HepG2 (cell line): ENCODE measurements at regions not wholly inside any gene's neighbourhood (a gene's known extent, or its start where the extent isn't known, plus 50 kb on each side); places are given as distances from the start of the nearest gene placed in this dataset.

Source experiments
- MZF1 ChIP-seq: sonication (generic); formaldehyde crosslinking; IDR thresholded peaks from 2 replicates; pipeline ENCODE4 v1.8.1; 2023; ENCODE audit warnings: mild to moderate bottlenecking, missing genetic modification reagents, borderline replicate concordance
- ZEB1 ChIP-seq: IDR thresholded peaks from 2 replicates; pipeline ENCODE4 v1.6.1; 2012; ENCODE audit warnings: mild to moderate bottlenecking, low read depth, inconsistent platforms; ENCODE audit not compliant: insufficient replicate concordance
- ZNF567 ChIP-seq: sonication (generic); formaldehyde crosslinking; IDR thresholded peaks from 2 replicates; pipeline ENCODE4 v1.8.1; 2023; ENCODE audit warnings: mild to moderate bottlenecking, missing genetic modification reagents, borderline replicate concordance
- TF ChIP-seq, protein P1 (sequence below): IDR thresholded peaks from 2 replicates; pipeline ENCODE4 v1.6.1; 2012; ENCODE audit warnings: low read length, improper control_type of control experiment
- TF ChIP-seq, protein P2 (sequence below): sonication (generic); formaldehyde crosslinking; IDR thresholded peaks from 2 replicates; pipeline ENCODE4 v1.5.1; 2020; ENCODE audit warnings: missing genetic modification reagents, mild to moderate bottlenecking, borderline replicate concordance
- TF ChIP-seq, protein P3 (sequence below): sonication (generic); formaldehyde crosslinking; IDR thresholded peaks from 2 replicates; pipeline ENCODE4 v1.9.0; 2022; ENCODE audit warnings: missing genetic modification reagents, mild to moderate bottlenecking, borderline replicate concordance
- TF ChIP-seq, protein P4 (sequence below): IDR thresholded peaks from 2 replicates; pipeline ENCODE4 v1.6.1; 2016
- TF ChIP-seq, protein P5 (sequence below): sonication (generic); formaldehyde crosslinking; IDR thresholded peaks from 2 replicates; pipeline ENCODE4 v1.9.0; 2022; ENCODE audit warnings: low read depth, missing genetic modification reagents
- TF ChIP-seq, protein P6 (sequence below): sonication (generic); formaldehyde crosslinking; IDR thresholded peaks from 2 replicates; pipeline ENCODE4 v1.5.1; 2020; ENCODE audit warnings: missing genetic modification reagents, mild to moderate bottlenecking, borderline replicate concordance

DNA sequence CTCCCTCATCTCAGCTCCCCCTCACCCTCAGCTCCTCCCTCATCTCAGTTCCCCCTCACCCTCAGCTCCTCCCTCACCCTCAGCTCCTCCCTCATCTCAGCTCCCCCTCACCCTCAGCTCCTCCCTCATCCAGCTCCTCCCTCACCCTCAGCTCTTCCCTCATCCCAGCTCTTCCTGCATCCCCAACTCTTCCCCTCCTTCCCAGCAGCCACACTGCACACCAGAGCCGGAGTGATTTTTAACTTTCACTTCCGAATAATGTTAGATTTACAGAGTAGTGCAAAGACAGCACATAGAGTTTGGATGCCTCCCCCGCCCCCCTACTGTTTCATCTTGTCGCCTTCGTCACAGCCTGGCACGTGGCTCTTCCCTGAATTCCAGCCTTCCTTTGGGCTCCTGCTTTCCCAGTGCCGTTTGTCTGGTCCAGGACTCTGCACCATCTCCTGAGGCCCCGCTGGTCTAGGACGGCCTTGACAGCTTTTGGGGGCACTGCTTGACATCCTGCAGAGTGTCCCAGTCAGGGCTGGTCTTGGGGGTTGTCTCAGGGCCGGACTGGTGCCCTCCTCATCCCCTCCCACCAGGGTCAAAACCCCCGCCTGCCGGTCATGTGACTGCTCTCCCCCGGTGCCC, 110.2 kb downstream of the FAM53A start (continued):
- TF ChIP-seq, protein P1, sequence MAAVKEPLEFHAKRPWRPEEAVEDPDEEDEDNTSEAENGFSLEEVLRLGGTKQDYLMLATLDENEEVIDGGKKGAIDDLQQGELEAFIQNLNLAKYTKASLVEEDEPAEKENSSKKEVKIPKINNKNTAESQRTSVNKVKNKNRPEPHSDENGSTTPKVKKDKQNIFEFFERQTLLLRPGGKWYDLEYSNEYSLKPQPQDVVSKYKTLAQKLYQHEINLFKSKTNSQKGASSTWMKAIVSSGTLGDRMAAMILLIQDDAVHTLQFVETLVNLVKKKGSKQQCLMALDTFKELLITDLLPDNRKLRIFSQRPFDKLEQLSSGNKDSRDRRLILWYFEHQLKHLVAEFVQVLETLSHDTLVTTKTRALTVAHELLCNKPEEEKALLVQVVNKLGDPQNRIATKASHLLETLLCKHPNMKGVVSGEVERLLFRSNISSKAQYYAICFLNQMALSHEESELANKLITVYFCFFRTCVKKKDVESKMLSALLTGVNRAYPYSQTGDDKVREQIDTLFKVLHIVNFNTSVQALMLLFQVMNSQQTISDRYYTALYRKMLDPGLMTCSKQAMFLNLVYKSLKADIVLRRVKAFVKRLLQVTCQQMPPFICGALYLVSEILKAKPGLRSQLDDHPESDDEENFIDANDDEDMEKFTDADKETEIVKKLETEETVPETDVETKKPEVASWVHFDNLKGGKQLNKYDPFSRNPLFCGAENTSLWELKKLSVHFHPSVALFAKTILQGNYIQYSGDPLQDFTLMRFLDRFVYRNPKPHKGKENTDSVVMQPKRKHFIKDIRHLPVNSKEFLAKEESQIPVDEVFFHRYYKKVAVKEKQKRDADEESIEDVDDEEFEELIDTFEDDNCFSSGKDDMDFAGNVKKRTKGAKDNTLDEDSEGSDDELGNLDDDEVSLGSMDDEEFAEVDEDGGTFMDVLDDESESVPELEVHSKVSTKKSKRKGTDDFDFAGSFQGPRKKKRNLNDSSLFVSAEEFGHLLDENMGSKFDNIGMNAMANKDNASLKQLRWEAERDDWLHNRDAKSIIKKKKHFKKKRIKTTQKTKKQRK = no peak
- TF ChIP-seq, protein P2, sequence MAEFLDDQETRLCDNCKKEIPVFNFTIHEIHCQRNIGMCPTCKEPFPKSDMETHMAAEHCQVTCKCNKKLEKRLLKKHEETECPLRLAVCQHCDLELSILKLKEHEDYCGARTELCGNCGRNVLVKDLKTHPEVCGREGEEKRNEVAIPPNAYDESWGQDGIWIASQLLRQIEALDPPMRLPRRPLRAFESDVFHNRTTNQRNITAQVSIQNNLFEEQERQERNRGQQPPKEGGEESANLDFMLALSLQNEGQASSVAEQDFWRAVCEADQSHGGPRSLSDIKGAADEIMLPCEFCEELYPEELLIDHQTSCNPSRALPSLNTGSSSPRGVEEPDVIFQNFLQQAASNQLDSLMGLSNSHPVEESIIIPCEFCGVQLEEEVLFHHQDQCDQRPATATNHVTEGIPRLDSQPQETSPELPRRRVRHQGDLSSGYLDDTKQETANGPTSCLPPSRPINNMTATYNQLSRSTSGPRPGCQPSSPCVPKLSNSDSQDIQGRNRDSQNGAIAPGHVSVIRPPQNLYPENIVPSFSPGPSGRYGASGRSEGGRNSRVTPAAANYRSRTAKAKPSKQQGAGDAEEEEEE (CRISPR knock-in tag) = no peak
- TF ChIP-seq ZNF567 (CRISPR knock-in tag) (no peak), MZF1 (CRISPR knock-in tag) (no peak), ZEB1 (no peak)
- TF ChIP-seq, protein P3, sequence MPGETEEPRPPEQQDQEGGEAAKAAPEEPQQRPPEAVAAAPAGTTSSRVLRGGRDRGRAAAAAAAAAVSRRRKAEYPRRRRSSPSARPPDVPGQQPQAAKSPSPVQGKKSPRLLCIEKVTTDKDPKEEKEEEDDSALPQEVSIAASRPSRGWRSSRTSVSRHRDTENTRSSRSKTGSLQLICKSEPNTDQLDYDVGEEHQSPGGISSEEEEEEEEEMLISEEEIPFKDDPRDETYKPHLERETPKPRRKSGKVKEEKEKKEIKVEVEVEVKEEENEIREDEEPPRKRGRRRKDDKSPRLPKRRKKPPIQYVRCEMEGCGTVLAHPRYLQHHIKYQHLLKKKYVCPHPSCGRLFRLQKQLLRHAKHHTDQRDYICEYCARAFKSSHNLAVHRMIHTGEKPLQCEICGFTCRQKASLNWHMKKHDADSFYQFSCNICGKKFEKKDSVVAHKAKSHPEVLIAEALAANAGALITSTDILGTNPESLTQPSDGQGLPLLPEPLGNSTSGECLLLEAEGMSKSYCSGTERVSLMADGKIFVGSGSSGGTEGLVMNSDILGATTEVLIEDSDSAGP (CRISPR knock-in tag) = no peak
- TF ChIP-seq, protein P4, sequence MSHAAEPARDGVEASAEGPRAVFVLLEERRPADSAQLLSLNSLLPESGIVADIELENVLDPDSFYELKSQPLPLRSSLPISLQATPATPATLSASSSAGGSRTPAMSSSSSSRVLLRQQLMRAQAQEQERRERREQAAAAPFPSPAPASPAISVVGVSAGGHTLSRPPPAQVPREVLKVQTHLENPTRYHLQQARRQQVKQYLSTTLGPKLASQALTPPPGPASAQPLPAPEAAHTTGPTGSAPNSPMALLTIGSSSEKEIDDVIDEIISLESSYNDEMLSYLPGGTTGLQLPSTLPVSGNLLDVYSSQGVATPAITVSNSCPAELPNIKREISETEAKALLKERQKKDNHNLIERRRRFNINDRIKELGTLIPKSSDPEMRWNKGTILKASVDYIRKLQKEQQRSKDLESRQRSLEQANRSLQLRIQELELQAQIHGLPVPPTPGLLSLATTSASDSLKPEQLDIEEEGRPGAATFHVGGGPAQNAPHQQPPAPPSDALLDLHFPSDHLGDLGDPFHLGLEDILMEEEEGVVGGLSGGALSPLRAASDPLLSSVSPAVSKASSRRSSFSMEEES (CRISPR knock-in tag) = no peak
- TF ChIP-seq, protein P5, sequence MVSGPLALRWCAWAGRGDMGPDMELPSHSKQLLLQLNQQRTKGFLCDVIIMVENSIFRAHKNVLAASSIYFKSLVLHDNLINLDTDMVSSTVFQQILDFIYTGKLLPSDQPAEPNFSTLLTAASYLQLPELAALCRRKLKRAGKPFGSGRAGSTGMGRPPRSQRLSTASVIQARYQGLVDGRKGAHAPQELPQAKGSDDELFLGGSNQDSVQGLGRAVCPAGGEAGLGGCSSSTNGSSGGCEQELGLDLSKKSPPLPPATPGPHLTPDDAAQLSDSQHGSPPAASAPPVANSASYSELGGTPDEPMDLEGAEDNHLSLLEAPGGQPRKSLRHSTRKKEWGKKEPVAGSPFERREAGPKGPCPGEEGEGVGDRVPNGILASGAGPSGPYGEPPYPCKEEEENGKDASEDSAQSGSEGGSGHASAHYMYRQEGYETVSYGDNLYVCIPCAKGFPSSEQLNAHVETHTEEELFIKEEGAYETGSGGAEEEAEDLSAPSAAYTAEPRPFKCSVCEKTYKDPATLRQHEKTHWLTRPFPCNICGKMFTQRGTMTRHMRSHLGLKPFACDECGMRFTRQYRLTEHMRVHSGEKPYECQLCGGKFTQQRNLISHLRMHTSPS (CRISPR knock-in tag) = no peak
- TF ChIP-seq, protein P6, sequence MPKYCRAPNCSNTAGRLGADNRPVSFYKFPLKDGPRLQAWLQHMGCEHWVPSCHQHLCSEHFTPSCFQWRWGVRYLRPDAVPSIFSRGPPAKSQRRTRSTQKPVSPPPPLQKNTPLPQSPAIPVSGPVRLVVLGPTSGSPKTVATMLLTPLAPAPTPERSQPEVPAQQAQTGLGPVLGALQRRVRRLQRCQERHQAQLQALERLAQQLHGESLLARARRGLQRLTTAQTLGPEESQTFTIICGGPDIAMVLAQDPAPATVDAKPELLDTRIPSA = no peak
